HCT116 (cell line): ENCODE measurements at regions not wholly inside any gene's neighbourhood (a gene's known extent, or its start where the extent isn't known, plus 50 kb on each side); places are given as distances from the start of the nearest gene placed in this dataset.

Source experiments
- CBX3 ChIP-seq: IDR thresholded peaks from 2 replicates; pipeline ENCODE4 v1.6.1; 2012; ENCODE audit warnings: low read depth
- CEBPB ChIP-seq: IDR thresholded peaks from 2 replicates; pipeline ENCODE4 v1.6.1; 2012; ENCODE audit warnings: low read depth
- CTCF ChIP-seq, 3 experiments: fragments of 200-600 bp in 1 of 3; sonication (generic) in 1 of 3; IDR thresholded peaks in 2 of 3; conservative IDR thresholded peaks in 1 of 3; 2 replicates each; pipeline ENCODE4 v1.5.1; 2012 to 2017; ENCODE audit warnings: low read depth in 2 of 3, low read length in 2 of 3, antibody characterized with exemption in 1 of 3, borderline replicate concordance in 1 of 3, control low read depth in 1 of 3, mild to moderate bottlenecking in 1 of 3, mixed read lengths in 1 of 3, mixed run types in 1 of 3, moderate library complexity in 1 of 3; ENCODE audit not compliant: insufficient read depth in 1 of 3
- FOSL1 ChIP-seq: IDR thresholded peaks from 2 replicates; pipeline ENCODE4 v1.6.1; 2012; ENCODE audit warnings: low read depth
- POLR2A ChIP-seq: IDR thresholded peaks from 2 replicates; pipeline ENCODE4 v1.7.0; 2011; ENCODE audit warnings: borderline replicate concordance; ENCODE audit not compliant: insufficient read depth, insufficient read length; ENCODE audit errors: extremely low read depth
- REST ChIP-seq: IDR thresholded peaks from 2 replicates; pipeline ENCODE4 v1.6.1; 2012; ENCODE audit warnings: low read depth
- TCF7L2 ChIP-seq: IDR thresholded peaks from 2 replicates; pipeline ENCODE4 v1.7.0; 2011; ENCODE audit warnings: borderline replicate concordance, inconsistent platforms; ENCODE audit not compliant: insufficient read depth, insufficient read length; ENCODE audit errors: extremely low read depth

DNA sequence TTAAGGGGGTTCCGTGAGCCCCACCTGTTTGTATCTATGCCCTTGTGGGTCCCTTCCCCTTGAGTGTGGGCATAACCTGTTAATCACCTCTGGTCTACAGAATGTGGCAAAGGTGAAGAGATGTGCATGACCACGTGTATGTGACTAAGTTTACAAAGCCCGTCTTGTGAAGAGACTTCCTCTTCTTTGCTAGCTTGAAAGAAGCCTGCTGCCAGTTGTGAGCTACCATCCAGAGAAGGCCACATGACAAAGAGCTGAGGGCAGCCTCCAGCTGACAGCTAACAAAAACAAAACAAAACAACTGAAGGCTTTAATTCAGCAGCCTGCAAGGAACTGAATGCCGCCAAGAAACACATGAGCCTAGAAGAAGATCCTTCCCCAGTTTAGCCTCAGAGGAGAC, 112.0 kb downstream of the AXIN2 start:
- TF ChIP-seq CEBPB, result no peak
- no peak for TF ChIP-seq REST
- no peak for TF ChIP-seq CTCF (IDR thresholded peaks at IDR 0.05 in 2 of 3, conservative IDR thresholded peaks at IDR 0.05 in 1 of 3; ENCODE audit: borderline replicate concordance in 1 of 3, insufficient read depth in 1 of 3, low read depth in 2 of 3, low read length in 2 of 3)
- TF ChIP-seq POLR2A, result no peak
- TF ChIP-seq CBX3, result no peak
- no peak for TF ChIP-seq TCF7L2
- TF ChIP-seq FOSL1, result no peak
